Natural killer cell treated with Interleukin-12 subunit alpha and Interleukin-12 subunit beta and Interleukin-15 and Interleukin-18, amount 100 ng/mL, for 72 hours (primary cell): ENCODE measurements at regions not wholly inside any gene's neighbourhood (a gene's known extent, or its start where the extent isn't known, plus 50 kb on each side); places are given as distances from the start of the nearest gene placed in this dataset.

Experiments used
- ATAC-seq, 2 donors: fragments of 150-1000 bp; cut with Tn5 transposase in 1 of 2; sonication (Bioruptor Pico), chemical (Tn5 transposase) in 1 of 2; 2 replicates each; pipeline ENCODE4 v1.10.0; 2021
- DNase-seq: peaks from one replicate; pipeline ENCODE4 v3.0.0; 2022; ENCODE audit warnings: low spot score
- H3K27ac Mint-ChIP-seq, 2 donors: 1 replicate in 1 of 2; 2 replicates in 1 of 2; pipeline ENCODE4 v1.8.0; 2022; ENCODE audit warnings: mixed read lengths in 2 of 2, mild to moderate bottlenecking in 1 of 2, moderate library complexity in 1 of 2
- H3K27me3 Mint-ChIP-seq, 2 donors: 1 replicate in 1 of 2; 2 replicates in 1 of 2; pipeline ENCODE4 v1.8.0; 2022; ENCODE audit warnings: mixed read lengths in 2 of 2
- H3K36me3 Mint-ChIP-seq: one replicate; pipeline ENCODE4 v1.8.0; 2022; ENCODE audit warnings: mixed read lengths
- H3K4me1 Mint-ChIP-seq, 2 donors: 1 replicate in 1 of 2; 2 replicates in 1 of 2; pipeline ENCODE4 v1.8.0; 2022; ENCODE audit warnings: low read depth in 2 of 2, mixed read lengths in 2 of 2, mild to moderate bottlenecking in 1 of 2
- H3K4me3 Mint-ChIP-seq: one replicate; pipeline ENCODE4 v1.8.0; 2022; ENCODE audit warnings: mixed read lengths
- H3K9me3 Mint-ChIP-seq: 2 replicates; pipeline ENCODE4 v1.8.0; 2022; ENCODE audit warnings: mixed read lengths

DNA sequence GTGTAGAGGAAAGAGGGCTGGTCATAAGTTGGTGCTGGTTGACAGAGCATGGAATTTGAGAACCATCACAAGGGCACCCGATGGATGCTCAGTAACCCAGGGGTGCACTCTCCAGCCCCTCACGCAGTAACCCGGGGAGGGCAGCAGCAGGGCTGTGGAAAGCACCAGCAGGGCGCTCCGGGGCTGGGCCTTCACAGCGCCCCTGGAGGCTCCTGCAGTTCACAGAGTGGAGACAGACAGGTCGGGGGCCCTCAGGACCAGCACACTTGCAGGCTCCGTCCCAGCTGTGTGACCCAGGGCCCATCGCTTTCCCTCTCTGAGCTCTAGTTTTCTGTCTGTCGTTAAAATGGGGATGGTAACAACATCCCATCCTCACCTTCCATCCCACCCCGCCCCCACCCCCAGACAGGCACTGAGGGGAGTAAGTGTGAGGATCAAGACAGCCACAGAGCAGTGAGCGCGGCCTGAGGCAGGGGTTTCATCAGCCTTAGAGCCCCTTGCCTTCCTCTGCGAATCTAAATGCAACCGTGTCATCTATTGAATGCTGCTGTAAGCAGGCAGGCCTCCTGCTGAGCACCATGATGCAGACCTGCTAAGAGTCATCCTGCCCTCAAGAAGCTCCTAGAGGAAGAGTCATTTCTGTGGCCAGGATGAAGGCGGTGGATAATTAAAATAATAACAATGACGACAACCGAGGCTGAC is 90.2 kb upstream of the LINGO1 start:
- Mint-ChIP-seq H3K27ac (no peak overlapping the region), H3K36me3 (no peaks in the 10 kb centered on the region), H3K9me3 (no peaks in the 10 kb centered on the region), H3K4me3 (no peak overlapping the region), H3K27me3 (peaks cover 6 to 8% of the 10 kb centered on the region in 2 donors), H3K4me1 (no peaks in the 10 kb centered on the region)
- ATAC-seq (no peak), DNase-seq (no peak)

DNA sequence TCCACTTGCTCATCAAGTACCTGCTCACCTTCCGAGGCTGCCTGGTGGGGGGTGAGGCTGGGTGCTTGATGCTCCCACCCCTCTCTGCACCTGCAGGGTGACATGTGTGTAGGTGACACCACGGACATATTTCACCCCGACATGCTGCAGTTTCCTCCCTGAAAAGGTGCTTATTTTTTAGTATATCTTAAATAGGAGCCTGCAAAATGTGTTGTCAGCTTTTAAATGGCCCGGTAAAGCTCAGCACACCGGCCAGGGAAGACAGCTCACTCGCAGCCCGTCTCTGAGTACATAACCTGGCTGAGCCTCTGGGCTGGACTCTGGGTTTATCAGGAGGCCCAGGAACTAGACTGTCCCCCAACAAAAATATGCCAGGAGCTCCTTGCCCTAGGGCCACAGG is 89.3 kb upstream of the LINGO1 start:
- Mint-ChIP-seq H3K4me1 (no peaks in the 10 kb centered on the region), H3K27ac (no peak overlapping the region), H3K9me3 (no peaks in the 10 kb centered on the region), H3K36me3 (no peaks in the 10 kb centered on the region), H3K27me3 (peaks cover 7 to 9% of the 10 kb centered on the region in 2 donors), H3K4me3 (no peak overlapping the region)
- ATAC-seq (no peak), DNase-seq (no peak)

DNA sequence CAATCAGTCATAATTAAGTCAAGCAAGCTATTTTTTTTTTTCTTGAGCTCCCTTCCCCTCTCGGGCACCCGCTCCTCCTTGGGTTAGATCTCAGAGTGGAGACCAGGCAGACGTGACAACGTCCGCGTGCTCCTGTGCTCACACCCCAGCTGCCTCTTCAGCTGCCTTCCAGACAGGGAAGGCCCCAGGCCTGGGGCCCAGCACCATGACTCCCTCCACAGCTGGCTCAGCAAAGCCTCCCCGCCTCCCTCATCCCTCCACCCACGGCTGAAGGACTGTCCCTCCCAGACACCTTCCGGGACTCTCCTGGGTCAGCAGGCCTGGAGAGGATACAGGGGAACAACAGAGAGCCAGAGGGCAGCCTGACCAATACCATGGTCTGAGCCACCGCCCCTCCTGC is 87.9 kb upstream of the LINGO1 start:
- DNase-seq (no peak), ATAC-seq (no peak)
- Mint-ChIP-seq H3K4me1 (no peaks in the 10 kb centered on the region), H3K27ac (no peak overlapping the region), H3K36me3 (no peaks in the 10 kb centered on the region), H3K4me3 (no peak overlapping the region), H3K27me3 (peaks cover 13 to 17% of the 10 kb centered on the region in 2 donors), H3K9me3 (no peaks in the 10 kb centered on the region)

DNA sequence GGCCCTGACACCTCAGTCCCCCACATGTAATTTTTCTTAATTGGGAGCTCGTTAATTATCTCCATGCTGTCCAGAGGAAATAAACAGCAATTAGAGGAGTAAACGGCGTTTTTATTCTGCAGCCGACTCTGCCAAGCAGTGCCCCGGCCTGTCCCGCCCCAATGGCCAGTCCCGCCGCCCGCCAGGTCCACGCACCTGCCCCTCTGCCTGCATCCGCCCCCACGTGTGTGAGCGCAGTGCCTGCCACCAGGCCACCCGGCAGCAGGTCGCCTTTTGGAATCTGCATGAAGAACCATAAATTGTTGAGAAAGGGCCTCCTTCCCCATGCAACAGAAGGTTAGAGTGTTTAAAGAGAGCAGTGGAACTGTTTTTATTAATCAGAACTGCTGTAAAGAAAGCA is 87.5 kb upstream of the LINGO1 start:
- Mint-ChIP-seq H3K4me3 (no peak overlapping the region), H3K4me1 (no peaks in the 10 kb centered on the region), H3K27ac (no peak overlapping the region), H3K9me3 (no peaks in the 10 kb centered on the region), H3K36me3 (no peaks in the 10 kb centered on the region), H3K27me3 (peaks cover 13 to 17% of the 10 kb centered on the region in 2 donors)
- no peak for DNase-seq
- ATAC-seq: no peak

DNA sequence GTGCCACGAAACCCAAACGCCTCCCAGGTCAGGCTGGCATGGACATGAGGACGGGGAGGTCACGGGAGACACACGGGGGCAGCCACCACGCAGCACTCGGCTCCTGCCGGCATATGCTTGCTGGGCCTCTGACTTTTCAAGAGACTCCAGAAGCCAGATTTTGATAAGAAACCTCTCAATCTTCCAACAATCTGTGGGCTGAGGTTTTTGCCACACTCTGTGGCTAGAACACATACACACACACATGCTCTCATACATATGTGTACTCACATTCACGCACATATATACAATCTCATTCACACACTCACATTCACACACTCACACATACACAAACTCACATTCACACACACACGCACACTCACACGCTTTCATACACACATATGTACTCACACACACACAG is 86.7 kb upstream of the LINGO1 start:
- H3K4me3 Mint-ChIP-seq: no peak overlapping the region
- no peaks in the 10 kb centered on the region for H3K36me3 Mint-ChIP-seq
- H3K27me3 Mint-ChIP-seq: peaks cover 15 to 20% of the 10 kb centered on the region in 2 donors
- DNase-seq (no peak), ATAC-seq (no peak)
- H3K4me1 Mint-ChIP-seq: no peaks in the 10 kb centered on the region
- no peak overlapping the region for H3K27ac Mint-ChIP-seq
- no peaks in the 10 kb centered on the region for H3K9me3 Mint-ChIP-seq

DNA sequence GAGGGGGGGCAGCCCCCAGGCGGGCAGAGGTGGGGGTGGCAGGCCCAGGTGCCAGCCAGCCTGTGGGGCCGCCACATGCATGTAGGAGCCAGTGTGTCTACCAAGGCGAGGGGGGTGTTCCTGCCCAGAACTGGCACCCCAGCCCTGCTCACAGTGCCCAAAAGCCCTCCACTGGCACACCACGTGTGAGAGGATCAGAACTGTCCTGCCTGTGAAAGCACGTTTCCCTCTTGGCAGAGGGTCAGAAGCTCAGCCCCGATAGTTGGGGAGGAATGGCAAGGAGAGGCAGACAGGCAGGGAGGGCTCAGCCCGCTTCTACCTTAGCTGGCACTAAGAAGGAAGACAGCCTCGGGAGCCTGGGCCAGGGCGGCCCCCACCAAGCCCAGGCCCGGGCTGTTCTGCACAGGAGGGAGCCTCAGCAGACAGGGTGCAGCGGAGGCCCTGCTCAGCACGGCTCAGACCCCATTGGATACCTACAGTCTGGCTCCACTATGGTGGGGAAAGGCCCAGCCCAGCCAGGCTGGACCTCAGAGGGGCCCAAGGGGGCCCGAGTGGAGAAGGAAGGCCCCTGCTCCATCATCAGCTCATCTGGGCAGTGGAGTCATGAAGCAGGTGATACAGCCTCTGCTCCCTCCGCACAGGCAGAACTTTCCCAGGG is 84.8 kb upstream of the LINGO1 start:
- peaks cover 23 to 27% of the 10 kb centered on the region in 2 donors for H3K27me3 Mint-ChIP-seq
- no peak overlapping the region for H3K27ac Mint-ChIP-seq
- H3K4me1 Mint-ChIP-seq: no peaks in the 10 kb centered on the region
- H3K4me3 Mint-ChIP-seq: no peak overlapping the region
- peak in 1 of 2 donors; percentile 4 for ATAC-seq
- no peak for DNase-seq
- no peaks in the 10 kb centered on the region for H3K9me3 Mint-ChIP-seq
- H3K36me3 Mint-ChIP-seq: no peaks in the 10 kb centered on the region

DNA sequence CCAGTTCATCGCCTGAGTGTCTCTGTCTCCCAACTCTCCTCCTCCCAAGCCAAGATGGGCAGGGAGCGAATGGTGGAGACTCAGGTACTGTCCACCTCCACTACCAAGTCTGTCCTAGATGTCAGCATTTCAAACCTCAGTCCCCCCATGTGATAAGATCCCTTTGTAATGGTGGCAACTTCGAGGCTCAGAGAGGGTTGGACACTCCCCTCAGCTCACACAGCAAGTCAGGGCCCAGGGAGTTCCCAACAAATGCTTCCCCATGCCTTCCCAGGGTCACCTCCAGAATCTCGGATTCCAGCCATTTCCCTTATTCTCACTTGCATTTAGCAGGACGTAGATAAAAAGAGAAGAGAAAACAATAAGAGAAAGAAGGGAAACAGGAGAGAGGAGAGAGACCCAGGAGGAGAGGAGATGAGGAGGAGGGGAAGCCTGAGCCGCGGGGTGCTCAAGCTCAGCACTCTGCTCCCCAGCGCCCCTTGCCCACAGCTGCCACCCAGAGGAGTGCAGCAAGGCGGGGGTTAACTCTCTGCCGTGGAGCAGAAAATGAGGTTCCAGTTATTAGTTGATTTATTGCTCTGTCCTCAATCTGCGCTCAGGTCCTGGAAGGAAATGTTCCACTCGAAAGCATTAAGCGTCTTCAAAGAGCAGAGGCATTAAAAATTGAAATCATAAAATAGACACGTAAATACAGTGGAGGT is 84.1 kb upstream of the LINGO1 start:
- ATAC-seq: no peak

DNA sequence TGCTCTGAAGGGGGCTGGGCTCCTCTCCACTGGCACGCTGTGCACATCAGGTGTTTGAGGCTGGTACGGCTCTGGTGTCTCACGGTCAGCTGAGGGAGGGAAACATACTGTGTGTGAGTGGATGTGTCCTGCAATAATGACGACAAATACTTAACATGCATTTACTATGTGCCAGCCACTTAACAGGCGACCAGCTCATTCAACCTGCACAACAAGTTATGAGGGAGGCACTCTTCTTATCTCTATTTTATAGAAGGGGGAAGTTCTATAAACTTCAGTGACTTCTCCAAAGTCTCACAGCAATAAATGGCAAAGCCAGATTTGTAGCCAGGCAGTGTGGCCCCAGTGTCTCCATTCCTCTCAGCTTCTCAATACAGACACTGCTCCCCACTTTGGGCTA is 83.1 kb upstream of the LINGO1 start:
- Mint-ChIP-seq H3K4me1 (no peaks in the 10 kb centered on the region), H3K27me3 (peaks cover 21 to 27% of the 10 kb centered on the region in 2 donors), H3K4me3 (no peak overlapping the region), H3K27ac (no peak overlapping the region), H3K9me3 (no peaks in the 10 kb centered on the region), H3K36me3 (no peaks in the 10 kb centered on the region)
- no peak for DNase-seq
- no peak for ATAC-seq

More for the DNA sequence above, 84.1 kb upstream of the LINGO1 start:
- no peak overlapping the region for H3K27ac Mint-ChIP-seq
- DNase-seq: no peak
- no peaks in the 10 kb centered on the region for H3K36me3 Mint-ChIP-seq
- H3K27me3 Mint-ChIP-seq: peaks cover 23 to 27% of the 10 kb centered on the region in 2 donors
- H3K4me1 Mint-ChIP-seq: no peaks in the 10 kb centered on the region
- no peak overlapping the region for H3K4me3 Mint-ChIP-seq
- no peaks in the 10 kb centered on the region for H3K9me3 Mint-ChIP-seq

DNA sequence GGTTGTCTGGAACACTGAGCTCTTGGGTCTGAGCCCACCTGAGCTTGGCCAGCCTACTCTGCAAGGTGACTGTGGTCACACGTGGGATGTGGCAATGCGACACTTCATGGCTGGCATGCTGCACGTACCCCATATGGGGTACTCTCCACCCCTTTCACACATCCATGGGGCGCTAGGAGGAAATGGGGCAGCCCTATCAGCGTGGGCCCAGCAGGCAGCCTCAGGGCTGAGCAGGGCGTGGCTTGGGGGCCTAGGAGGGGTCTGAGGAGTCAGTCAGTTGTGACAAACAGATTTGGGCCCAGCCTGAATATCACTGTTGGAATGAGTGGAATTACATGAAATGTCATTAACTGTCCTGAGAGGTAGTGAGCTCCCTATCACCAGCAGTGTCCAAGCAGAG is 82.3 kb upstream of the LINGO1 start:
- Mint-ChIP-seq H3K4me1 (no peaks in the 10 kb centered on the region), H3K27me3 (peaks cover 21 to 27% of the 10 kb centered on the region in 2 donors), H3K36me3 (no peaks in the 10 kb centered on the region), H3K4me3 (no peak overlapping the region), H3K27ac (no peak overlapping the region), H3K9me3 (no peaks in the 10 kb centered on the region)
- no peak for DNase-seq
- ATAC-seq: no peak

DNA sequence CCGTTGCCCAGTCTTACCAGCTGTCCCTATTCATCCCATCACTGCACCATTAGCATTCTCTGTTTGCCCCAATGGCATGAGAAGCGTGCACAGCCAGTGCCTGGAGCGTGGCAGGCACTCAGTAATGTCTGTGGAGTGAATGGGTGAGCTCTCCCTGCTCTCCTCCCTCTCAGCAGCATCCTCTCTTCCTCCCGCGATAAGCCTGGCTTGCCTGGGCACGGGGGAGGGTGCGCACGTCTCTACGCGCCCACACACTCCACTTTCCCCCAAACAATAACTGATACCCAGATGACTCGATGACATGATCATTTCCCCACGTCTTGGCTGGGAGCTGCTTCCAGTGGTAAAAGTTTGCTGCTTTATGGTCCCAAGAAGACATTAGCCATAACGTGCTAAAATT is 81.8 kb upstream of the LINGO1 start:
- DNase-seq: no peak
- no peak overlapping the region for H3K27ac Mint-ChIP-seq
- H3K4me1 Mint-ChIP-seq: no peaks in the 10 kb centered on the region
- peaks cover 19 to 22% of the 10 kb centered on the region in 2 donors for H3K27me3 Mint-ChIP-seq
- no peak for ATAC-seq
- H3K9me3 Mint-ChIP-seq: no peaks in the 10 kb centered on the region
- H3K4me3 Mint-ChIP-seq: no peak overlapping the region
- no peaks in the 10 kb centered on the region for H3K36me3 Mint-ChIP-seq

DNA sequence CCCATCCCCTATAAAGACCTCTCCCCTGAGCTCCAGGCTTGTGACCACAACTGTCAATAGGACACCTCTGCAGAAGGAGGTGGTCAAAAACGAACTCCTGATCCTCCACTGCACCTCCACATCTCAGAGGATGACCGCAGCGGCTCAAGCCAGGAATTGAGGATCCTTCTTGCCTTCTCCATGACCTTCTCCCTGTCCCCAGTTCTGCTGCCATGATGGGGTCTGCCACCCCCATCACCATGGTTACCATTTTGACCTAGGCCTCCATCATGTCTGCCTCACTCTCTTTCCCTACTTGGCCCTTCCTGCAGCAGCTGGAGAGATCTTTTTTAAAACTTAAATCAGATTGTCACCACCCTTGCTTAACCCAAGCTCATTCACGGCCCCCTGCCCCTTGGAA is 81.3 kb upstream of the LINGO1 start:
- Mint-ChIP-seq H3K36me3 (no peaks in the 10 kb centered on the region), H3K27me3 (peaks cover 17 to 19% of the 10 kb centered on the region in 2 donors), H3K9me3 (no peaks in the 10 kb centered on the region), H3K27ac (no peak overlapping the region), H3K4me1 (no peaks in the 10 kb centered on the region), H3K4me3 (no peak overlapping the region)
- ATAC-seq (no peak), DNase-seq (no peak)

DNA sequence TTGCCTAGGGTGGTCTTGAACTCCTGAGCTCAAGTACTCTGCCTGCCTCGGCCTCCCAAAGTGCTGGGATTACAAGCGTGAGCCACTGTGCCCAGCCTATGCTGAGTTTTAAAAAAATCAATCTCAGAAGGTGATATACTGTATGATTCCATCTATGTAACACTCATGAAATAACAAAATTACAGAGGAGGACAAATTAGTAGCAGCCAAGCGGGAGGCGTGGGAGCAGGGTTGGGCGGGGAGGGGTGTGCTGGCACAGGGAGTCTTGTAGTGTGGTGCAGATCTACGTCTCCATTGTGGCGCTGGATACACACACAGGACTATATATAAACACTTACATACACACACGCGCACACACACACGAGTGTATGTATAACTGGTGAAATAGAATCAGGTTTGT is 80.6 kb upstream of the LINGO1 start:
- H3K36me3 Mint-ChIP-seq: no peaks in the 10 kb centered on the region
- H3K27me3 Mint-ChIP-seq: peaks cover 17 to 19% of the 10 kb centered on the region in 2 donors
- H3K9me3 Mint-ChIP-seq: no peaks in the 10 kb centered on the region
- no peak for DNase-seq
- H3K4me3 Mint-ChIP-seq: no peak overlapping the region
- H3K4me1 Mint-ChIP-seq: no peaks in the 10 kb centered on the region
- H3K27ac Mint-ChIP-seq: no peak overlapping the region
- ATAC-seq: no peak

DNA sequence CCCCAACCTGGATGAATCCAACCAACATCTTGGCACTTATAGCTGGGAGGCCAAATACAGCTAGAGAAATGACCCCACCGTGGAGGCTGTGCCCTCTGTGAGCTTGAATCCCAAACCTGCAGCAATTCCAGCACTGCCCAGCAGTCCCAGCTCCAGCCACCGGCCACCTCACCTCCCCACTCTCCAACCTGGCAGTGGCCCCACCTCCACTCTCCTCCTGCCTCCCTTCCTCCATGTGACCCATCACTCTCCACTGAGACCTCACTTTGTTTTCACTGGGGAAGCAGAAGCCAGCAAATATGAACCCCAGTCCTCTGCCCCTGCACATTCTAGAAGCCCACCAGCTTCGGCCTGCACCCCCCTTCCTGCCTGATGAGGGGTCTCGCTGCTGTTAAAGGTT is 79.7 kb upstream of the LINGO1 start:
- DNase-seq: no peak
- no peak for ATAC-seq
- no peak overlapping the region for H3K4me3 Mint-ChIP-seq
- no peaks in the 10 kb centered on the region for H3K4me1 Mint-ChIP-seq
- H3K36me3 Mint-ChIP-seq: no peaks in the 10 kb centered on the region
- peaks cover 20 to 26% of the 10 kb centered on the region in 2 donors for H3K27me3 Mint-ChIP-seq
- H3K9me3 Mint-ChIP-seq: no peaks in the 10 kb centered on the region
- no peak overlapping the region for H3K27ac Mint-ChIP-seq

DNA sequence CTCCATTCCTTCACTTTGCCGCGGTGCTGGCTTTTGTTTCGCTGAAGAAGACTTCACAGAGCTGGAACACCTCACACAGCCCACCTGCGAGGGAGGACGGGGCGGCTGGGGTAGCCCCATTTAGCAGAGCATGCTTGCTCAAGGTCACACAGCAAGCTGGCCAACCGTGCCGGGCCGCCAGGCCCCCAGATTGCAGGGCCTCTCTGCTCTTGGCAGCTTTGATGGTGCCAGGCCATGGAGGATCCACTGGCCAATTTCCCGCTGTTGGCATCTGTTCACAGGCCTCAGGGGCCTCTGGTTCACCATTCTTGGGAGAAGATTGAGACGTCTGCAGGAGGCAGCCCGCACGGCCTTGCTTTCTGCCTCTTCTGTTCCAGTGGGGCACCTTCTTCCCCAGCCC is 77.9 kb upstream of the LINGO1 start:
- no peak overlapping the region for H3K4me3 Mint-ChIP-seq

More for the DNA sequence above, 77.9 kb upstream of the LINGO1 start:
- Mint-ChIP-seq H3K27me3 (peaks cover 16 to 27% of the 10 kb centered on the region in 2 donors), H3K4me1 (no peaks in the 10 kb centered on the region), H3K36me3 (no peaks in the 10 kb centered on the region), H3K27ac (no peak overlapping the region), H3K9me3 (no peaks in the 10 kb centered on the region)
- DNase-seq: no peak
- ATAC-seq: no peak
